ENCODE measurements at regions not wholly inside any gene's neighbourhood (a gene's known extent, or its start where the extent isn't known, plus 50 kb on each side); places are given as distances from the start of the nearest gene placed in this dataset.
A peak's percentile ranks its signal among the peaks of the same experiment; 100 is the strongest.
"Not testable (repeated sequence)": the region's sequence is repeated elsewhere in the genome, so short reads cannot be mapped to it uniquely, and the experiment has no call there.

GRCh38 chr12:129959889-129960288 is 56.1 kb upstream of the TMEM132D start:
- Histone ChIP-seq H3K4me3 (ENCODE audit: insufficient read depth, low read depth, low read length) (no peak overlapping the region), H3K36me3 (replicated peaks; ENCODE audit: control insufficient read depth, insufficient read depth, low read length) (no peaks in the 10 kb centered on the region), H3K27me3 (ENCODE audit: control insufficient read depth, insufficient read depth, low read length) (peaks cover 10% of the 10 kb centered on the region; the same call in 1 of the 2 replicates)
- no peak for DNase-seq

GRCh38 chr12:129961091-129961490 is 57.3 kb upstream of the TMEM132D start:
- peaks cover 10% of the 10 kb centered on the region; the same call in 1 of the 2 replicates for H3K27me3 ChIP-seq (ENCODE audit: control insufficient read depth, insufficient read depth, low read length)
- no peak overlapping the region for H3K4me3 ChIP-seq (ENCODE audit: insufficient read depth, low read depth, low read length)
- DNase-seq: no peak
- no peaks in the 10 kb centered on the region for H3K36me3 ChIP-seq (replicated peaks; ENCODE audit: control insufficient read depth, insufficient read depth, low read length)

GRCh38 chr12:129961856-129962255 is 58.0 kb upstream of the TMEM132D start:
- H3K27me3 ChIP-seq (ENCODE audit: control insufficient read depth, insufficient read depth, low read length): peaks cover 10% of the 10 kb centered on the region
- H3K4me3 ChIP-seq (ENCODE audit: insufficient read depth, low read depth, low read length): no peak overlapping the region
- no peaks in the 10 kb centered on the region for H3K36me3 ChIP-seq (replicated peaks; ENCODE audit: control insufficient read depth, insufficient read depth, low read length)
- DNase-seq: no peak

- no peak overlapping the region for H3K4me3 ChIP-seq (ENCODE audit: insufficient read depth, low read depth, low read length)
- DNase-seq: no peak
- no peaks in the 10 kb centered on the region for H3K36me3 ChIP-seq (replicated peaks; ENCODE audit: control insufficient read depth, insufficient read depth, low read length)
- H3K27me3 ChIP-seq (ENCODE audit: control insufficient read depth, insufficient read depth, low read length): peaks cover 10% of the 10 kb centered on the region
Measured at GRCh38 chr12:129964300-129964699, 60.5 kb upstream of the TMEM132D start.

- Histone ChIP-seq H3K36me3 (replicated peaks; ENCODE audit: control insufficient read depth, insufficient read depth, low read length) (no peaks in the 10 kb centered on the region), H3K4me3 (ENCODE audit: insufficient read depth, low read depth, low read length) (no peak overlapping the region), H3K27me3 (ENCODE audit: control insufficient read depth, insufficient read depth, low read length) (peaks cover 10% of the 10 kb centered on the region)
- no peak for DNase-seq
Measured at GRCh38 chr12:129964826-129965457, 61.1 kb upstream of the TMEM132D start.

- peak; percentile 74 for DNase-seq
- Histone ChIP-seq H3K27me3 (ENCODE audit: control insufficient read depth, insufficient read depth, low read length) (peaks cover 5% of the 10 kb centered on the region), H3K4me3 (ENCODE audit: insufficient read depth, low read depth, low read length) (no peak overlapping the region), H3K36me3 (replicated peaks; ENCODE audit: control insufficient read depth, insufficient read depth, low read length) (no peaks in the 10 kb centered on the region)
Measured at GRCh38 chr12:129966146-129966995, 62.5 kb upstream of the TMEM132D start.

GRCh38 chr12:129971721-129972120 is 67.9 kb upstream of the TMEM132D start:
- no peak for DNase-seq
- no peak overlapping the region for H3K4me3 ChIP-seq (ENCODE audit: insufficient read depth, low read depth, low read length)
- H3K36me3 ChIP-seq (replicated peaks; ENCODE audit: control insufficient read depth, insufficient read depth, low read length): no peaks in the 10 kb centered on the region
- no peaks in the 10 kb centered on the region; the same call in 1 of the 2 replicates for H3K27me3 ChIP-seq (ENCODE audit: control insufficient read depth, insufficient read depth, low read length)

- H3K36me3 ChIP-seq (replicated peaks; ENCODE audit: control insufficient read depth, insufficient read depth, low read length): no peaks in the 10 kb centered on the region
- no peaks in the 10 kb centered on the region for H3K27me3 ChIP-seq (ENCODE audit: control insufficient read depth, insufficient read depth, low read length)
- no peak for DNase-seq
- no peak overlapping the region for H3K4me3 ChIP-seq (ENCODE audit: insufficient read depth, low read depth, low read length)
Measured at GRCh38 chr12:129973236-129973961, 69.6 kb upstream of the TMEM132D start.

- H3K36me3 ChIP-seq (replicated peaks; ENCODE audit: control insufficient read depth, insufficient read depth, low read length): no peaks in the 10 kb centered on the region
- no peak for DNase-seq
- H3K4me3 ChIP-seq (ENCODE audit: insufficient read depth, low read depth, low read length): no peak overlapping the region
- peaks cover 4% of the 10 kb centered on the region; the same call in 1 of the 2 replicates for H3K27me3 ChIP-seq (ENCODE audit: control insufficient read depth, insufficient read depth, low read length)
Measured at GRCh38 chr12:129984106-129984505, 80.3 kb upstream of the TMEM132D start.

GRCh38 chr12:129987841-129988240 is 84.0 kb upstream of the TMEM132D start:
- Histone ChIP-seq H3K27me3 (ENCODE audit: control insufficient read depth, insufficient read depth, low read length) (peaks cover 2% of the 10 kb centered on the region; the same call in 1 of the 2 replicates), H3K4me3 (ENCODE audit: insufficient read depth, low read depth, low read length) (no peak overlapping the region), H3K36me3 (replicated peaks; ENCODE audit: control insufficient read depth, insufficient read depth, low read length) (no peaks in the 10 kb centered on the region)
- DNase-seq: no peak

GRCh38 chr12:129994634-129995033 is 90.8 kb upstream of the TMEM132D start:
- H3K27me3 ChIP-seq (ENCODE audit: control insufficient read depth, insufficient read depth, low read length): peaks cover 6% of the 10 kb centered on the region
- H3K4me3 ChIP-seq (ENCODE audit: insufficient read depth, low read depth, low read length): no peak overlapping the region
- no peak for DNase-seq
- no peaks in the 10 kb centered on the region for H3K36me3 ChIP-seq (replicated peaks; ENCODE audit: control insufficient read depth, insufficient read depth, low read length)

- DNase-seq: peak; percentile 73
- no peak overlapping the region for H3K4me3 ChIP-seq (ENCODE audit: insufficient read depth, low read depth, low read length)
Measured at GRCh38 chr12:129997239-129997638, 93.4 kb upstream of the TMEM132D start.

GRCh38 chr12:130004310-130004877 is 100.6 kb upstream of the TMEM132D start:
- H3K27me3 ChIP-seq (ENCODE audit: control insufficient read depth, insufficient read depth, low read length); DNase-seq; H3K36me3 ChIP-seq (replicated peaks; ENCODE audit: control insufficient read depth, insufficient read depth, low read length); H3K4me3 ChIP-seq (ENCODE audit: insufficient read depth, low read depth, low read length): not testable (repeated sequence)

More at GRCh38 chr12:129997239-129997638, 93.4 kb upstream of the TMEM132D start:
- Histone ChIP-seq H3K36me3 (replicated peaks; ENCODE audit: control insufficient read depth, insufficient read depth, low read length) (no peaks in the 10 kb centered on the region), H3K27me3 (ENCODE audit: control insufficient read depth, insufficient read depth, low read length) (peaks cover 6% of the 10 kb centered on the region)

GRCh38 chr12:130007771-130008170 is 103.9 kb upstream of the TMEM132D start:
- DNase-seq: peak; percentile 30
- Histone ChIP-seq H3K4me3 (ENCODE audit: insufficient read depth, low read depth, low read length) (no peak overlapping the region), H3K36me3 (replicated peaks; ENCODE audit: control insufficient read depth, insufficient read depth, low read length) (no peaks in the 10 kb centered on the region), H3K27me3 (ENCODE audit: control insufficient read depth, insufficient read depth, low read length) (peaks cover 3% of the 10 kb centered on the region)

Measured in H7 (cell line).